RWPE2 (cell line): ENCODE measurements at regions not wholly inside any gene's neighbourhood (a gene's known extent, or its start where the extent isn't known, plus 50 kb on each side); places are given as distances from the start of the nearest gene placed in this dataset.

ENCODE experiments used
- ATAC-seq: fragments of 200-7000 bp; cut with Tn5 transposase; 3 replicates; pipeline ENCODE4 v1.9.1; 2021; ENCODE audit warnings: low read depth
- DNase-seq: peaks from one replicate; pipeline ENCODE4 v3.0.0-alpha.2; 2020; ENCODE audit warnings: low spot score
- H3K27ac ChIP-seq: fragments of 450-650 bp; 2 replicates; pipeline ENCODE4 v1.5.1; 2017; ENCODE audit warnings: mild to moderate bottlenecking; ENCODE audit not compliant: poor library complexity, severe bottlenecking
- H3K27me3 ChIP-seq: fragments of 250-450 bp; sonication (Bioruptor Pico); 2 replicates; pipeline ENCODE4 v1.5.1; 2021; ENCODE audit warnings: mild to moderate bottlenecking, moderate library complexity; ENCODE audit not compliant: insufficient read depth, poor library complexity, severe bottlenecking
- H3K36me3 ChIP-seq: fragments of 250-450 bp; sonication (Bioruptor Pico); 2 replicates; pipeline ENCODE4 v1.5.1; 2020; ENCODE audit warnings: low read depth, mild to moderate bottlenecking, moderate library complexity
- H3K4me1 ChIP-seq: fragments of 250-450 bp; sonication (Bioruptor Pico); 2 replicates; pipeline ENCODE4 v1.5.1; 2021; ENCODE audit warnings: mild to moderate bottlenecking, moderate library complexity; ENCODE audit not compliant: insufficient read depth, poor library complexity, severe bottlenecking
- H3K4me3 ChIP-seq: fragments of 250-450 bp; sonication (Bioruptor Pico); 2 replicates; pipeline ENCODE4 v1.5.1; 2021; ENCODE audit warnings: mild to moderate bottlenecking, moderate library complexity; ENCODE audit not compliant: severe bottlenecking
- H3K9me3 ChIP-seq: fragments of 250-450 bp; sonication (Bioruptor Pico); 2 replicates; pipeline ENCODE4 v1.5.1; 2021; ENCODE audit warnings: mild to moderate bottlenecking, moderate library complexity; ENCODE audit not compliant: severe bottlenecking
- CTCF ChIP-seq: fragments of 450-650 bp; IDR thresholded peaks from one replicate; pipeline ENCODE4 v1.5.1; 2017; ENCODE audit warnings: mild to moderate bottlenecking, moderate library complexity; ENCODE audit not compliant: poor library complexity, severe bottlenecking

DNA sequence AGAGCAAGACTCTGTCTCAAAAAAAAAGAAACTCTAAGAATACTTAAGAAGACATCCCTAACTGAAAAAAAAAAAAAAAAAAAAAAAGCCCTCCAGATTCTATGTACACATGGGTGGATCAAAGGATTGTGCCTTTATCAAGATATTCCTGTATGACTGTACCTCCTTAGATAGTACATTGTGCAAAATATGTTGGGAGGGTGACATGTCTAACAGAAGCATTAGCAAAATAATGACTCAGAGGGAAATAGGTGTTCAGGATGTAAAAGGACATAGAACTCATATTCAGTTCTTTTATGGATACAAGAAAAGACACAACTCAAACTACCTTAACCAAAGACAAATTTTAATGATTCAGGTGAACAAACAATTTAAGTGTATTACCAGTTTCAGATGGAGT, 269.8 kb upstream of the KAZN start:
- H3K27me3 ChIP-seq, result no peaks in the 10 kb centered on the region
- TF ChIP-seq CTCF, result no peak
- H3K4me1 ChIP-seq, result no peaks in the 10 kb centered on the region
- H3K9me3 ChIP-seq, result no peaks in the 10 kb centered on the region
- ATAC-seq (0 out of 3 replicates have a peak, but pooled peaks have one; percentile 31), DNase-seq (no peak)
- no peak overlapping the region for H3K4me3 ChIP-seq
- no peak overlapping the region for H3K27ac ChIP-seq
- H3K36me3 ChIP-seq, result no peaks in the 10 kb centered on the region

GRCh38 chr1:14332158-14332557, 266.3 kb upstream of the KAZN start:
- no peaks in the 10 kb centered on the region for H3K27me3 ChIP-seq
- DNase-seq (no peak), ATAC-seq (no peak)
- no peak for TF ChIP-seq CTCF
- peaks cover 4% of the 10 kb centered on the region for H3K9me3 ChIP-seq
- H3K27ac ChIP-seq, result no peak overlapping the region
- H3K4me3 ChIP-seq, result no peak overlapping the region
- no peaks in the 10 kb centered on the region for H3K36me3 ChIP-seq
- H3K4me1 ChIP-seq, result no peaks in the 10 kb centered on the region

DNA sequence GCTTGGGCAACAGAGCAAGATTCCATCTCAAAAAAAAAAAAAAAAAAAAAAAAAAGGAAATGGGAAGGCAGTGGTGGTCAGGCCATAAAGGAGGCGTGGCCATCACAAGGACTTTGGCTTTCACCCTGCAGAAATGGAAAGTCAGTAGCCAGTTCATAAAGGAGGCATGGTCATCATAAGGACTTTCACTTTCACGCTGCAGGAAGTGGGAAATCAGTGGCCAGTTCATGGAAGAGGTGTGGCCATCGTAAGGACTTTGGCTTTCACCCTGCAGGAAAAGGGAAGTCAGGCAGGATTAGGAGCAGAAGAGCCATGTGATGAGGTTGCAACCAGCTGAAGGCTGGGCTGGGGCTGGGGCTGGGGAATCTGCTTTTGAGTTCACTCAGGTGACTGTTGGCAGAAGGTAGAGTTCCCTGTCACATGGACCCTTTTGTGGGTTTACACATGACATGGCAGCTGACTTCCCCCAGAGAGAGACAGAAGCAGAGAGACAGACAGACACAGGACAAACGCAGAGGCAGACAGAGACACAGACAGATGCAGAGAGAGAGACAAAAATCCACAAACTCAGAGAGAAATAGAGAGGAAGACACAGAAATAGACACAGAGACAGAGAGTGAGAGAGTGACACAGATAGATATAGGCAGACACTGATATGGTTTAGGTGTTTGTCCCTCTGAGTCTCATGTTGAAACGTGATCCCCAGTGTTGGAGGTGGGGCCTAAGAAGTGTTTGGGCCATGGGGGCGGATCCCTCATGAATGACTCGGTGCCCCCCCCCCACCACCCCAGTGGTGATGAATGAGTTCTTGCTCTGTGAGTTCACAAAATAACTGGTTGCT, 263.9 kb upstream of the KAZN start:
- no peaks in the 10 kb centered on the region for H3K36me3 ChIP-seq
- no peaks in the 10 kb centered on the region for H3K27me3 ChIP-seq
- no peak for TF ChIP-seq CTCF
- no peak for ATAC-seq
- H3K4me3 ChIP-seq, result no peak overlapping the region
- H3K9me3 ChIP-seq, result peaks cover 4% of the 10 kb centered on the region
- no peaks in the 10 kb centered on the region for H3K4me1 ChIP-seq
- DNase-seq, result no peak
- no peak overlapping the region for H3K27ac ChIP-seq

- no peaks in the 10 kb centered on the region for H3K36me3 ChIP-seq
- H3K9me3 ChIP-seq, result peaks cover 4% of the 10 kb centered on the region
- H3K4me3 ChIP-seq, result no peak overlapping the region
- no peaks in the 10 kb centered on the region for H3K4me1 ChIP-seq
- DNase-seq (no peak), ATAC-seq (no peak)
- no peaks in the 10 kb centered on the region for H3K27me3 ChIP-seq
- TF ChIP-seq CTCF, result no peak
- no peak overlapping the region for H3K27ac ChIP-seq
These were observed 260.0 kb upstream of the KAZN start for GRCh38 chr1:14338509-14338908.

DNA sequence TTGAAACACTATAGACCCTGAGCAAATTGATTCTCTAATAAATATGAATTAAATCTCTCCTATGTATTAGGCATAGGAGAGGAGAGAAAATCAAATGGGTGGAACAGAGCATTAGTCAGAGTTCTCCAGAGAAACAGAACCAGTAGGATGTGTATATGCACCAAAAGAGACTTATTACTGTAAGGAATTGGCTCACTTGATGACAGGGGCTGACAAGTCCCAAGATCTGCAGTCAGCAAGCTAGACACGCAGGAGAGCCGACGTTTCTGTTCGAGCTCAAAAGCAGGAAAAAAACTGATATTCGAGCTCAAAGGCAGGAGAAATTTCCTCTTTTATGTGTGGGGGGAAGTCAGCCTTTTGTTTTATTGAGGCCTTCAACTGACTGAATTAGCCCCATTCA, 259.2 kb upstream of the KAZN start:
- no peak for TF ChIP-seq CTCF
- no peaks in the 10 kb centered on the region for H3K36me3 ChIP-seq
- peaks cover 4% of the 10 kb centered on the region for H3K9me3 ChIP-seq
- no peak overlapping the region for H3K27ac ChIP-seq
- H3K4me1 ChIP-seq, result no peaks in the 10 kb centered on the region
- ATAC-seq (no peak), DNase-seq (no peak)
- no peak overlapping the region for H3K4me3 ChIP-seq
- H3K27me3 ChIP-seq, result no peaks in the 10 kb centered on the region
